A673 (cell line): ENCODE measurements at regions not wholly inside any gene's neighbourhood (a gene's known extent, or its start where the extent isn't known, plus 50 kb on each side); places are given as distances from the start of the nearest gene placed in this dataset.

ENCODE experiments used
- CTCF ChIP-seq: fragments of 300-800, 200-600 bp; sonication (generic); conservative IDR thresholded peaks from 2 replicates; pipeline ENCODE4 v1.5.1; 2017; ENCODE audit warnings: low read depth, mild to moderate bottlenecking, antibody characterized with exemption, low read length, moderate library complexity, mixed read lengths
- EZH2 ChIP-seq: fragments of 200-600 bp; sonication (generic); IDR thresholded peaks from 2 replicates; pipeline ENCODE4 v1.6.1; 2017; ENCODE audit warnings: borderline replicate concordance, low read depth, mild to moderate bottlenecking, mixed read lengths, antibody characterized with exemption, low read length; ENCODE audit not compliant: poor library complexity, severe bottlenecking

GRCh38 chr16:63050391-63050790 lies 1014.2 kb upstream of the CDH8 start:
- TF ChIP-seq CTCF (no peak), EZH2 (no peak)
